GM19351 (cell line): ENCODE measurements at regions not wholly inside any gene's neighbourhood (a gene's known extent, or its start where the extent isn't known, plus 50 kb on each side); places are given as distances from the start of the nearest gene placed in this dataset.

Experiments used
- ATAC-seq: cut with Tn5 transposase; IDR thresholded peaks from one replicate; pipeline ENCODE4 v1.9.1; 2021; ENCODE audit warnings: mild to moderate bottlenecking, moderate library complexity; ENCODE audit not compliant: unreplicated experiment

DNA sequence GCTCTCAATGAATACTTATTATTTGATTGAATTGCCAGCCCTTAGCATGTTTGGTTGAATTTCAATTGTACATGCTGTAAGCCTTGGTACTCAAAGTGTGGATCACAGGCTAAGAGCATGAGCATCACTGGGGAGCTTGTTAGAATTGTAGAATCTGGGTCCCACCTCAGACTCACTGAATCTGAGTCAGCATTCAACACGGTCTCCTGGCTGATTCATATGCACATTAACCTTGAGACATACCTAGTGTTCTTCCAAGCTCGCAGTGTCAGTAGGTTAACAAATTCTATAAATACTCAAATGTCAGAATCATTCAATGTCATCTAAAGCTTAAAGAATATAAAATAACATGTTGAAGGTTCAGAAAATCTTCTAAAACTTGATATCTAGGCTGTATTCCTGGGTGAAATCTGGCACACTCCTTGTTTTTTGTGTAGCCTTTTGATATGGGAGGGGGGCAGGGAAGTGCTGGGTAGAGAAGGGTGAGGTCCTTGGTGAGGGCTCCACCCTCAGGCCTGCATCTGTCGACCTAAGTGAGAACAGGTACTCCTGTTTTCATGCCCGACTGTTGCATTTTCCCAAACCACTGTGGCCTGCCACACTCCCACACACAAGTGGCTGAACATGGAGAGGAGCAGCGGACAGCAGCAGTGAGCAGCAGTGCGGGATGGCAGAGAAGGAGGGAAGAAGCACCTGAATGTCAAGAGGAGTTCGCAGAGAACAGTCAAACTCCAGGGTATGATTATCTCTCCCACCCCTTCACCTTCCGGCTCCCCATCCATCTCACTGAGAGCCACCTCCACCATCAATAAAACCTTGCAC is 529.6 kb upstream of the IGFBP7 start:
- ATAC-seq, result no peak

DNA sequence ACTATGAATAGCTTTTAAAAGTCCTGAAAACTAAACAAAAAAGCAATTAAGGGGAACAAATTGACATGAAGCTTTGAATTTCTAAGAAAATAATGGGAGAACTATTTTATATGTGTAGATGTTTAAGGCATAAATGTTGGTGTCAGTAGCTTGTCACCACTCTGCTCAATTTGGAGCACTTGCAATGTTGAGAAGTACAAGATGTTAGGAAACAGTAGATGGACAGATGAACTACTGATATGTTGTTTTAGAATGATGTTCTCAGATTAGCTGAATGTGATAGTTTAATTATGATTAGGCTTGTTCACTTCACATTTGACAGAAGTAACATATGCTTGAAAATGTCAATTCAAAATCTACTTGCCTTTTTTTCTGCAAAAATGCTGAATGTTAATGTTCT is 525.7 kb upstream of the IGFBP7 start:
- ATAC-seq, result no peak

DNA sequence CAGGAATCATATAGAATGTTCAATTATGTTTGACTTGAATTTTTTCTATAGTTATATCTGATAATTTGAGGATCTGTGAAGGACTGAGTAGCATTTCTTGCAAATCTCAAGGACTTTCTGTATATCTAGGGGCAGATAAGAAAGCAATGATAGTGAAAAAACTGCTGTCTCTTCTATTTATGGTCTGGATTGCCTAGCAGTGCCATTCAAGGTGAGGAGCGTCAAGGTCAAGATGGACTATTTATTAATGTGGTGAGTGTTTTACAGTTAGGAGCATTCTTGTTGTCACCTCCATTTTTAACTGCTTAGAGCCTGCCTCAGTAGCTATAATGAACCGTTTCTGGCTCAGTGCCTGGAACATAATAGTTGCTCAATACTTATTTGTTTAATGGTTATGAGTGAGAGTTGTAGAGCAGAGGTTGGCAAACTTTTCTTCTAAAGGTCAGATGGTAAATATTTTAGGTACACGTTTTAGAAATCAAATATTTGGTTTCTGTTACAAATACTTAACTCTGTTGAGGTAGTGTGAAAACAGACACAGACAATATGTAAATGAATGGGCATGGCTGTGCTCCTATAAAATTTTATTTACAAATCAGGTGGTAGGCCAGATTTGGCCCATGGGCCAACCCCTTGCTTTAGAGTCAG is 523.2 kb upstream of the IGFBP7 start:
- no peak for ATAC-seq

DNA sequence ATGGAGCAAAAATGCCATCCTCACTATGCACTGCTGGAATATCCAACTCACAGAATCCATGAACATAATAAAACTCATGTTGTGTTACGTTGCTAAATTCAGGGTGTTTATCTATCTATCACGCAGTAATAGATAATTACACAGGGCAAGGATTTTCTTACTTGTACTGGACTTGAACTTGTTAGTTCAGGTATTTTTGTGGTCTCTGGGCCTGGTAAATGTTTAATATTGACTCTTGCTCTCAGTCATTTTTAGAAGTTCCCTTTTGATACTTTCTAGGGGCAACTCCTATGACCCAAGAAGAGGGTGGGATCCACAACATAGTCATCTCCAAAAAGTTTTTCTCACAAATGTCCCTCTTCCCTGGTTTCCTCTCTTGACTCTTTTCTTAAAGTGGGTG is 522.4 kb upstream of the IGFBP7 start:
- ATAC-seq, result no peak

DNA sequence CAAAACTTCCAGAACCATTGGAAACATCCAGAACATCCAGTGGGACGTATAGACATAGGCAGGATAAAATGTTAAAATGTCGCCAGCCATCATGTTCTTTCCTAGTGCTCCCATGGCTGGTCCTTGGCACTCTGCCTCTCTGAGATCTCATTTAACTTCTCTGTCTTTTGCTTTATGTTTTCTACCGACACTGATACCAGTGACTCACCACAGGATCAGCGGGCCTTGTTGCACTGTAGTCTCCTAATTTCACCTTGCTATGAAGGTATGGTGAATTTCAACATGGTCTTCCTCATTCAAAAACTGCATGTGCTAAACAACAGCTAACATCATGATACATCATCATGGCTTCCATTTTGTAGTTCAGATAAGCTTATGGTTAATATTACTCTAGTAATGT is 521.0 kb upstream of the IGFBP7 start:
- ATAC-seq, result no peak

DNA sequence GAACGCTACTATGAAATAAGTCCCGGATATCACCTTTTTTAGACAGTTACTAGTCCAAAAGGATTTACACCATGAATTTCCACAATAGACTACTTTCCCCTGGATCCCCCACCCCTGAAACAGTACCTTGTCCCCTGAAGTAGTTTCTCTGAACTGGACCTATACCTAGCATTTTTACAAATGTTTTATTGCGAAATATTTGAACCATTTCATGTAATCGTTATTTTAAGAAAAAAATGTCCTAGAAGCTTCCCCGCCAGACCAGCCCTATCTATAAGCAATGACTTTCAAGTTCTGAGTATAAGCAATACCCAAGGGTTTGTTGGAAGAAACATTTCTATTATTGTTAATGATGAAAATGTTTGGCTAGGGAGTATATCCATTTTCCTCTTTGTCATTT is 517.8 kb upstream of the IGFBP7 start:
- ATAC-seq, result no peak

DNA sequence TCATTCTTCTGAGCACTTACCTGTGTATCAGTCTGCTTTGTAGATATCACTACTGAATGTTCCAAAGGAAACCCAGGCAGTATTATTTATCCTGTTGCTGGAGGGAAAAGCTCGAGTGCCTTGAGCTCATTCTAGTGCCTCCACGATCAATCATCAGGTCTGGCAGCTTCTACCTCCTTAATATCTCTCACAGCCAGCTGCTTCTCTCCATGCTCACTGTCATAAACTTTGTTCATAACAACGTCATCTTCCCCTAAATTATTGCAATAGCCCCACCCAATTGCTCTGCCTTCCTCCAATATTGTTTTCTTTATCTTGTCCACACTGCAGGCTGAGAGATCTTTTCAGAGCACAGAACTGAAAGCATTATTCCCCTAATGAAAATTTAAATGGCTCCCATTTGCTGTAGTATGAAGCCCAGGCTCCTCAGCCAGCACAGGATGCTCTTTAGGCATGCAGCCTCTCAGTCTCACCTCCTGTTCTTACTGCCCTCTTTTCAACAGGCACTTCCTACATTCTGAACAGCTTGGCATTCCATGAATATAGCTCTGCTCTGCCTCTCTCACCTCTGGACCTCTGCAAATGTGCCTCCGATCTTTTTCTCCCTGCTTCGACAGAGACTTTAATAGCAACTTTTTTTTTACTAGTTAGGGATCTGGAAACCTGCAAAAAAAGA is 504.2 kb upstream of the IGFBP7 start:
- ATAC-seq, result no peak

DNA sequence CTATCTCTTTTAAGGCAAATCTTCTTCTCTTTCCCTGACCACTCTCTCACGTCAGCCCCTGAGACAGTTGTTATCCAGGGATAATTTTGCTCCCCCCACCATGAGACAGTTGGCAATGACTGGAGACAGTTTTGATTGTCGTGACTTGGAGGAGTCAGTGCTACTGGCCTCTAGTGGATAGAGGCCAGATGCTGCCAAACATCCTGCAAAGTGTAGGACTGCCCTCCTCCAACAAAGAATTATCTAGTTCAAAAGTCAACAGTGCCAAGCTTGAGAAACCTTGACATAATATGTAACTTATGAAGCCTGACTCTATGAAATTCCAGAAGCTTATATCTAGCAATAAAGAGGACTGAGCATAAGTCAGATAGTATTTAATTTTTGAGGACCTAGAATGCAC is 502.1 kb upstream of the IGFBP7 start:
- no peak for ATAC-seq

DNA sequence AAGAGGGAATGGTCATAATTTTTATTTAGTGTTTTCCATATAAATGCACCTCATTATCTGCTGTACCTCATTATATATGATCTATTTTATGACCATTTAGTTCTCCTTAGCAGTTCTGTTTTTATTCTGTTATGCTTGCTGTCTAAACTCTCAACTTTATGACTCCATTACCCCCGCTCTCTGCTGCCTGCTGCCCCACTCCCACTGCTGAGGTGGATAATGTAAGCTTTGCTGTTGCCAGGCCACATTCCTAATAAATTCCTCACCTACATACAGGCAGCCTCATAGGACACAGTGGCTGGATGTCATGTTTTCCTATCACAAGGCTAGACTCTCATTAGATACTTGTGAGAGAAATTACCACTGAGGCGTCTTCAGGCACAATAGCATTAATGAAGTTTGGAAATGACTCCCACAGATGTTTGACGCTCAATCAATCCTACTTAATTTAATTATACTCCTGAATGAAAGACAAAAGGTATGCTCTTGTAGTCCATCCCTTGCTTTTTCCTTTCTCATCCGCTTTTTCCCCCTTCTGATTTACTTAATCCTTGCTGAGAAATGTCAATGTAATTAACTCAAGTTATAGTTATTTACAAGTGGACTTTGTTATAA is 497.5 kb upstream of the IGFBP7 start:
- ATAC-seq, result no peak

DNA sequence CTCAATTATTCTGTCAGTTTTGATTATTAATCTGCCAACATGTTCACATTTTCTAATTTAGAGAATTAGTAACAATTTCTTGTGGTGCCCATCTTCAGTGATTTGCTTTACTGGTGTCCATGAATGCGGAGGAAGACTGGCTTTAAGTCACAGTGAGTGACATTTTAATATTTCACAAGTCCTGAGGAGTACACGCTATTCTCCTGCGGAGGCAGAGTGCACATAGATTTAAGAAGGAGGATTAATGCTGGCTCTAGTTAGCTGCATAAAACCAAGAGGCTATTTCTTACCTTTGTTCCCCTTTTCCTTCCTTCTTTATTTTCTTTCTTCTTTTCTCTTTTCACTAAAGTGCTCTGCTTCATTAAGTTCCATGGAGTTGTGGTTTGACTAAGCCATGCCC is 495.2 kb upstream of the IGFBP7 start:
- ATAC-seq, result no peak

DNA sequence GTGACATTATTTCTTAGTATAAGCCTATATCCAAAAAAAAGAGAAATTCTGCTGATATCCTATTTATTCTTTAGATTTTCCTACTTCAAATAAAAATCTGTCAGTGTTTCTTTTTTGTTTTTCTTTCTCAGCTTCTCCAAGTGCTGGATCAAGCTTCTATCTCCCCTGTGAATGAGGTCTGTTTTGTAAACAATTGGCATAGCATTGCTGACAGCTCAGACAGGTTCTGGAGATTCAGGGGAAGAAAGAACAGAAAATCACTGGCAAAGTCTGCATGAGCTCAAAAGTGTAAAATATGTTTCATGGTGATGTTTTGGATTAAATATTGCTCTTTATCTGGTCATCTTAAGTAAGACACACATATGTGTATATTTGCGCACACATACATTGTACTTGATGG is 492.0 kb upstream of the IGFBP7 start:
- no peak for ATAC-seq

DNA sequence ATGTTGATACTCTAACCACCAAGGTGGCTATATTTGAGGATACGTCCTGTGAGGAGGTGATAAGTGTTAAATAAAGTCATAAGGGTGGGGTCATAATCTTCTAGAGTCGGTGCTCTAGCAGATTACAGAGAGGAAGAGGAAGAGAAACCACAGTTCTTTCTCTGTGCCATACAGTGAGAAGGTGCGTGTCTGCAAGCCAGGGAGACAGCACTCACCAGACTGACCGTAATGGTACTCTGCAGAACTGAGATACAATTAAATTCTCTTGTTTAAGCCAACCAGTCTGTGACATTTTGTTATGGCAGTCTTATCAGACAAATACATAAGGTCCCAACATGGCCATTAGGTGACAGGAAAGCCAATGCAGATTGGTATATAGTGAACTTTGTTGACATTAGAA is 480.9 kb upstream of the IGFBP7 start:
- ATAC-seq, result no peak

DNA sequence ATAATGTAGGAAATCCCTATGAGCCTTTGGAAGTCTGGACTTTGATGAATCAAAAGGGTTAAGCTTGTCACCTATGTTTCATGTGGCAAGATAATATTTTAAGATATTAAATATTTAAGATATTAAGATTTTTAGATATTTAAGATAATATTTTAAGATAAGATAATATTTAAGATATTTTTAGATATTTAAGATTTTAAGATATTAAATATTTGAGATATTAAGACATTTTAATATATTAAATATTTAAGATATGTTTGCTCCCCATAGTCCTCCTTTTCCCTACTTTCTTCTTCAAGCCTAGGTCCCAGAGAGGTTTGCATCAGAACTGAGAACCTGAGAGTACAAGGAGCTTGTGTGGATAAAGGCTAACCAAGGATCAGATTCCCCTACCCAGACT is 478.4 kb upstream of the IGFBP7 start:
- no peak for ATAC-seq

DNA sequence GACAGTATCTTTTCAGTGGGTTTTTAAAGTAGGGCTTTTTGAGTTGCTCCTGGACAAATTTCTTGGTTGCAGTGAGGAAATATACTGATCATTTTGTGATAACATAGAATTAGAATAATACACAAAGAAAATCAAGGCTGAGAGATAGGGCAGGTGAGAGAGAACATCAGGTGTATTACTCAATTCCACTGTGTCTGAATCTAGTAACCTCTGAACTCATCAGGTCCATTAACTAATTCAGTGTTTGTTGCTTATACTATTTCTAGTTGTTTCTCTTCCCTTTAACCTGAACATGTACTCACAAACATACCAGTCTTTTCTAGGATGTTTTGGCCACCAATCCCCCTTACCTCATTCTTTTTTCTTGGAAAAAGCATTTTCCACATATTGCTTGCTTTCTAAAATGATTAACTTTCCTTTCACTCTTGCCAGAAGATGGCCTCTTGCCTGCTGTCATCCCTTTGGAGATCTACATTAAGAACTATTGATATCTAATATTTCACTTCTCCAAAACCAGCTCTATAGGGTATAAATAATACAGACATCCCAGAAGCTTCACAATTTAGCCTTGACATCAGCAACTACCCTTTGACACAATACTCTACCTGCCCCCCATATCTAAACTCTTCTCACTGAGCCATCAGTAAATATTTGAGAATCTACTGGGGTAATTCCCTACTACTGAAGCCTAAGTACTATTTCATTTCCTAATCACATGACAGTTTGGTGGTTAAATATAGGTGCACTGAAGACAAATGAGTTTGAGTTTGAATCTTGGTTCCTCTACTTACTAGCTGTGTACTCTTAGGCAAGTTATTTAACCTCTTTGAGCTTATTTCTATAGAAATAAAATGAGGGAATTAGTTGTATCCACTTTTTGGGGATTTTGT is 470.8 kb upstream of the IGFBP7 start:
- no peak for ATAC-seq

DNA sequence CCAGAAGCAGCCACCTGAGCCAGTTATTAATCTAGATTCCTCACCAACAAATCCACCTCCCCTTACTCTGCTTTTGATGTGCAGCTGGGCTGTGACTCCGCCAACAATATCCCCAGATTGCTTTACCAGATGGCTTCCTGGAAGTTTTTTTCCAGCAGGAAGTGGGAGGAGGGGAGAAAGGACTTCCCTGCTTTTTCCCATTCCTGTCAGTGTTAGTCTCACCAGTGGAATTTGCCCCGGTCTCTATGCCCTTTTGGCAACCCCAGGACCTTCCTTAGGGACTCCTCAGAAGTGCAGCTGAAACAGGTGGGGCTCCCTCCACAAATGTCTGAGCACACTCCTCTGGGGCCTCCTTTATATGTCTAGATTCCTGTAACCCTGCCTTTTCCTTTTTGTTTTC is 465.2 kb upstream of the IGFBP7 start:
- no peak for ATAC-seq

DNA sequence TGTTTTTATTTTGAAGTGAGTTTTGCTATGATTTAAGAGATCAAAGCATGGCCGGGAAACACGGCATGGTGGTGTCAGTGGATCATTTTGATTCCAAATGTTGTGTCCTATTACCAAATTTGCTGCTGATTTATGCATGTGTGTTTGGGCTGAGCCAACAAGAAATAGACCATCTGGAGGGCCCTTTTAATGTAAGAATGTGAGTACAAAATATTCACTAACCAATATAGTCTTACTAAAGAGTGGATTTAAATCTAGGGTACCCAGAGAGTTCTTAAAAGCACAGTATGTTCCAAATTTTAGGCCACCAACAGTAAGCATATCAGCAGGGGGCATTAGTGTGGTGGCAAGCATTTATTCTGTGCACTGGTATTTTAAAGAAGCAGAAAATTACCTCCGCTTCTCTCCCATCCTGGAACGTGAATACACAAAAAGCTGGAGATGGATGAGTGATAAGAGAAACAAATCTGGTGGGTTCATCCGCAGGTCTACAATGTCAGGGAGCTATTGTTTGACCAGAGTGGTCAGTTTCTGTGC is 444.4 kb upstream of the IGFBP7 start:
- ATAC-seq, result no peak

DNA sequence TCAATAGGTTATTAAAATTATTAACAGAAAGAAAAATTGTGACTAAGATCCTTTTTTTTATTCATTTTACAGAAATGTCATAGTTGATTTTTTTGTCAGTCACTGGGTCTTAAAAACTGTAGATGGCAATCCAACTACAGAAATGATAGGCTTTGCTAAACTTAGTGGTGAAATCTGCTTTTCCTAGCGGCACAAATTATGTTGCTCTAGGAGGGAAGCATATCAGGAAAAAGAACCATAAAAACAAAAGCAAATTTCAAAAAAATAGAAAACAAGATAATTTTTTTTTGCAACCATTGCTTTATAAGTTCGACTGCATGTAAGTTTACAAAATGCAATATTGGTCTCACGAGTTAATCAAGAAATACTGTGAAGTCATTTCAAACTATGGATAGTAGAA is 443.5 kb upstream of the IGFBP7 start:
- no peak for ATAC-seq

DNA sequence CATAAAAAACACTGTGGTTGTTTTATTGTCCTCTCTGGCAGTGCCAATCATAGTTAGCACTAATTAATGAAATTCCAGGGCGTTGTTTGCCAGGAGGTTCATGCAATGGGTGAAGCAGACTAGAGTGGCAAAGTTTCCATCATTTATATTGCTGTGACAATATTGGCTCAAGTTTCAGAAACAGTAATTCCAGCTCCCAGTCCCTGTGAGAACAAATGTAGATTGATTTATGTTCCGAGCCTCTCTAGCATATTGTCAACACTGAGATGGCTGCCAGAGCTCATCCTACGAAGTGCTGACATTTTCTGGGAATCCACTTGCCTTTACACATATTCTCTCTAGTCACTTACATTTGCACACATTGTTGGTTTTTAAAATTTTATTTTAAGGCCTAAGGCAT is 440.0 kb upstream of the IGFBP7 start:
- ATAC-seq, result no peak

DNA sequence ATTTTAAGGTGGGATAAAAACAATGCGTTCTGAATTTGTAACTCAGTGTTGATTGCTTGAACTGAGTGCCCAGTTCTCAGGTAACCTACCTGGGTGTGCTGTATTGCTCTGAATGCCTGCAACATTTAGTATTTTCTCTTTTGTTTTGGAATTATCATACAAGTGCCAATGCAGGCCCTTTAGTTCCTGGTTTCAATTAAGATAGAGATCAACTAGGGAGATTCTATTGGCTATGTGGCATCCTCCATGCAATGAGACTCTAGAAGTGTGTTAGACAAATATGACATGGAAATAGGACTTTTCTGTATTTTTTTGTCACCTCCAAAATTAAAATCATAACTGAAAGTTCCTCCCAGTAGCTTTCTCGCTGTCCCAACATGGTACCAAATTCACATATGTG is 438.7 kb upstream of the IGFBP7 start:
- ATAC-seq, result no peak

DNA sequence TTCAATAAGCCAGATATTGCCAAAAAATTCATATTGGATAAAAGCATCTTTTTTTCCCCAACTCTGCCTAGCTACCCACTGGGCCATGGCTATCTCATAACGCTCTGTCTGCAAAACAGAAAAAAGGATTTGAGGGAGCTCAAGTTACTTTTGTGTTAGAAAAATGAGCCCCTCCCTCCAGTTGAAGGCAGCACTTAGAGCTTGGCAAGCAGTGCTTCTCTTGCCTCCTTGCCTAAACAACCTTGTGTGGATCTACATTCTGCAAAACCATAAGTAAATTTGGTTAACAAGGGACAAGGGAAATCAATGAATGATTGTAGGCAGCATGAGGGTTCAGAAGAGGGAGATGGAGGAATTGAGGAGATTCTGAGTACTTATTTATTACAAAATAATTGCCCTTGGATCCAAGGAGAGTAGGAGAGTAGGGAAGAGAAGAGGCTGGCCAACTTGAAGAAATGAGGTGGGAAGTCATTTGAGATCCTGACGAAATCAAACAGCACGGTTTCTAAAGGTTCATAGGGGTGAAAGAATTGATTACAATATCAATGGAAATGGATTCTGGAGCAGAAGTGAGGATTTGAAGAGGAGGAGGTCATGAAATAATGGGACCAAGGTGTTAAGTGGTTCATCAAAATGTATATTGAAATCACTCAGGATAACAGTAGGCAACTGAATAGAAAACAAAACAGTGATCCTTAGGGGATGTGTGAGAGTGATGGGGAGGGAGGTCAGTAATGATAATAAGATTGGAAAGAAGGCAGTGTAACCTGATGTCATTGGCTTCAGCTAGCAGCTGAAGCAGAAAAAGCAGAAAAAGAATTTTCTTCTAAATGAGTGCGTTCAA is 434.8 kb upstream of the IGFBP7 start:
- ATAC-seq, result no peak
